GM18505 (cell line): ENCODE measurements at regions not wholly inside any gene's neighbourhood (a gene's known extent, or its start where the extent isn't known, plus 50 kb on each side); places are given as distances from the start of the nearest gene placed in this dataset.

Source experiments
- ATAC-seq: cut with Tn5 transposase; IDR thresholded peaks from one replicate; pipeline ENCODE4 v1.9.1; 2021; ENCODE audit not compliant: unreplicated experiment
- POLR2A ChIP-seq: IDR thresholded peaks from 4 replicates; pipeline ENCODE4 v1.6.1; 2011; ENCODE audit warnings: borderline replicate concordance; ENCODE audit not compliant: insufficient read depth, insufficient read length; ENCODE audit errors: extremely low read depth

- no peak for ATAC-seq
These were observed 264.2 kb downstream of the ZSWIM6 start for GRCh38 chr5:61596265-61596664.

GRCh38 chr5:61597684-61598083 is 265.6 kb downstream of the ZSWIM6 start:
- TF ChIP-seq POLR2A = no peak
- ATAC-seq = no peak

More at GRCh38 chr5:61596265-61596664, 264.2 kb downstream of the ZSWIM6 start:
- TF ChIP-seq POLR2A = no peak

DNA sequence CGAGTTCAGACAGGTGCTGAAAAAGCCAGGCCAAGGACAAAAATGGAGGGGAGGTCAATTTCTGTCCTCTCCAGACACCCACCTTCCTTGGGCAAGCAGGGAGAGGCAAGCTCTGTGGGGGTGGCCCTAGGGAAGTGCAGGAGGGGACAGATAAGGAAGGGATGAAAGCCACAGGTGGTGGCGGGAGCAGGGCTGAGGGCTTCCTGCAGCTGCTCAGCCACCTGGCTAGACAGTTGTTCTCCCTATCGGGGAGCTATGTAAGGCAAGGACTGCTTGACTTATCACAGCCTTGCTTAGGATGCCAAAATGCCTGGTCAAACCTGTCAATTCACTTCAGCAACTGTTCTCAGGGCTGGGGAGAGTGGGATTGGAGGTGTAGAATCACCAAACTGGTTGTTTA is 266.1 kb downstream of the ZSWIM6 start:
- TF ChIP-seq POLR2A = no peak
- no peak for ATAC-seq

GRCh38 chr5:61599370-61600122 is 267.5 kb downstream of the ZSWIM6 start:
- no peak for TF ChIP-seq POLR2A

GRCh38 chr5:61600123-61600444 is 268.0 kb downstream of the ZSWIM6 start:
- TF ChIP-seq POLR2A = no peak
- ATAC-seq = no peak

More at GRCh38 chr5:61599370-61600122, 267.5 kb downstream of the ZSWIM6 start:
- no peak for ATAC-seq

DNA sequence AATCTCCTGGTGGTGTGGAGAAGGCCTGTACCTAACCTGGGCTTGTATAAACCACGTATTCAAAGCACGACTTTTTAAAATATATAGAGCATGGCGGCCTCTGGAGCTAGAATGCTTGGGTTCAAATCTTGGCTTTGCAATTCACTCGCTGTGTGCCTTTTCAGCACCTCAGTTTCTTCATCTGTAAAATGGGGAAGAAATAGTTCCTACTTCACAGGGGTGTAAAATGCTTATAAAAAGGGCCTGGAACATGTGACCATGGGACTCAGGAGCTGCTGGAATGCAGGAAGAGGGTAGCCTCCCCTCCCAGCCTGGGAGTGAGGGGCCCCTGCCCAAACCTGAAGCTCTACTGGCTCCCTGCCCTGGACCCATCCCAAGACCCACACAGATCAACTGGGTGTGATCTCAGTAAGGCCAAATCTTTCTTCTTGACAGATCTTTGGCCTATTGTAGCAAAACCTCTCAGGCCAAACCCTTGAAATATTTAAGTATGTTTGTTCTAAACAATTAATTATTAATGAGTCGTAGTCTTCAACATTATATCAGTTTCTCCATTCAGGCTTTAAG is 269.0 kb downstream of the ZSWIM6 start:
- no peak for ATAC-seq
- TF ChIP-seq POLR2A = no peak

DNA sequence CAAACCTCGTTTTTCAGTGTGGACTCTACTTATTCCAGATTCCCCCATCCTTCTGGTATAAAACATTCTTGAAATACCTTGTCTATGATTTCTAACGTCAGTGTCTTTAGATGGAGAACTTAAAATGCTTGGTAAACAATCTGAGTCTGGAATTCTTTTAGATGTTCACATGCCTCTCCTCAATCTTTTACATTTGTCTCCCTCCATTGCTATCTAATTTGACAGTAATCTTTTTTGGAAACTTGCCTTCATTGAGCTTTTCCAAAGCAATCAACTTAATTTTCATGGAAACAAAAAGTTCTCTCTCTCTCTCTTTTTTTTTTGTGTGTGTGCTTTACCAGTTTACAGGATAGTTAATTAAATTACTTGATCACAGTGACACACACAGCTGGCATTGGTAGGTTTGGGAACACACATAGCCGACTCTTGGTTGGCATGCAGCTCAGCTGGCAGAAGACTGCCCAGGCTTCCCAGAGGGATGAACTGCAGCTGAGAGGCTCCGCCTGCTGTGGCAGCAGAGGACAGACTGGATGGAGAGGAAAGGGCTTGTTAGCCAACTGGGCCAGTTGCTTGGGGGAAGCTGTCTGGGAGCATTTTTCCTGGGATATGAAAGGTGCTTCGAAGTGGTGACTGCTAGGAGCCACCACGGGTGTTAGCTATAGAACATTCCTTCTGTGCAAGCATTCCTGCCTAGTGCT is 271.3 kb downstream of the ZSWIM6 start:
- TF ChIP-seq POLR2A = no peak
- ATAC-seq = no peak

DNA sequence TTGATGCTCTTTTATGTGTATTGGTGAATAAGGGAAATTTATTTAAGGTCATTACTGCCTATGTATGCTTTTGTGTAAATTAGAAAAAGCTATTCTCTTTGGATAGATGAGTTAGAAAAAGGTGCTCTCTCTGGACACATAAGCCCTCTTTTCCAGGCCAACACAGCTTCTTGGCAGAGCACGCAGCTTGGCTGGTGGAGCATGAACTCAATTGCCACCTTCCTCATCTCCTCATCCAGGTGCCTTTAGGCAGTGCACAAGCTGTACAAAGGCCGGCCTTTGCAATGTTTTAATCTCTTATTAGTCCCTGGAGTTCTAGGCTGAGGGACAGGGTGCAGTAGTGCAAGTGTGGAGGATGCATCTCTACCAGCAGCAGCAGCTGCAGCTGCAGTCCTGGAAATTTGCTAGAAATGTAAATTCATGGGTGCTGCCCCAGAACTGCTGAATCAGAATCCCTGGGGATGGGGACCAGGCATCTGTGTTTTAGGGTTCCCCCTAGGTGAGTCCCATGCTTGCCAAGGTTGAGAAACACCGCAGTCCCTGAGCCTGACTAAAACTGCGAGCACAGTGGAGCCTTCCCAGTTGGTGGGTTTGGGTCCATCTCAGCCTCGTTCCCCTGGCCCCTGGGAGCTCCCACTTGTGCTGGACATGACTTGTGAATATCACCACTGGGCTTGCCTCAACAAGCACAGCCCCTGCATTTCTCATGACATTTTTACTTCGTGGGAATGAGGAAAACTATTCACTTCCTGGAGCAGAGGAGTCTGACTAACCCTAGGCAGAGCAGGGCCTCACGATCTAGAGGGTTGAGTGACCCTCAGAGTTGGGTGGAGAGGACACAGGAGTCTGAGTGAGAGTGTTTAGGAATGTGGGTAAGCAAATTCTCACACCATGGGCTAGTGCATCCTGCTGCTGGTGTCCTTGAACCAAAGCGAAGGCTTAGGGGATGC is 272.3 kb downstream of the ZSWIM6 start:
- TF ChIP-seq POLR2A = no peak
- no peak for ATAC-seq

DNA sequence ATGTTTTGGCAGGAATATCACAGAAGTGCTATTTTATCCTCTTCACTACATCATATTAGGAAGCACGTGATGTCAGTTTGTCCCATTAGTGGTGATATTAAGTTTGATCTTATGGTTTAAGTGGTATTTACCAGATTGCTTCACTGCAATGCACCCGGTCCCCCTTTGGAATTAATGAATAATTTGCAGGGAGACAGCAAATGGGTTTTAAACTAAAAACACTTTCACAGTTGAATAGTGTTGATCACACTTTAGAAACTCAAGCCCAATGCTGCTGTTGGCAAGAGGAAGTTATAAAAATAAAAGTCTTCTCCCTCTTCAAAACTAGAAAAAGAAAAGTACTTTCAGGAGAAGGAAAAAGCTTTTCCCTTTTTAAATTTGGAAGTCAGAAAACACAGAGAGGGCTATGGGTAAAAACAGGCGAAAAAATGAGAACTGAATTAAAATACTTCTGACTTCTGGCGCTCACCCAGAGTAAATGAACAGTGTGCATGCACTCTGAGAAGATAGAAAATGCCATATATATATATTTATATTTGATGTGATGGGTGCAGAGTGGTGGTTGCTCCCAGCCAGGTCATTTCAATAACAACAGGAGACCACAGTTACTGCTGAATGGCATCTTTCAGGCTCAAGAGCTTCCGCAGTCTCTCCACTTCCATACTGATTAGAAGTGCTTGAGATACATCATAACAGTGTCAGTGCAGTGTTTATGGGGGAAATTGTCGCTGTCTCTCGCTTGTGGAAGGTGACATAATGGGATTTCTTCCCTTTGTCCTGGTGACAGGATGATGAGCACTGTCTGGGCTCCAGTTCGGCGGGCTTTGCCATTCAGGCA is 278.0 kb downstream of the ZSWIM6 start:
- no peak for TF ChIP-seq POLR2A
- no peak for ATAC-seq

DNA sequence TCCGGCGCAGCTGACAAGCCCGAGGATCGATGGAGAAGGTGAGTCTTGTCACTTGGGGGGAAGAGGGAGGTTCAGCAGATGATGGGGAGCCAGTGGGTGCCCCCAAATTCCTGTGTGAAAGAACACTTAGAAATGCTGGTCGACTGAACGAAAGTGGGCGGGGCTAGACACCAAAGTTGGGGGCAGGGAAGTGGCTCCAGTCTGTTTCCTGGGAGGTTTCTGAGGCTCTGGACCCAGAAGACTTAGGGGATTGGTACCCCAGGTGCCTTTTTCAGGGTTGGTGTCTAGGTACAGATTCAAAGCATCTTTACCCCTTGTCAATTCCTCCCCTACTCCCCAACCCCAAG is 278.6 kb downstream of the ZSWIM6 start:
- no peak for ATAC-seq
- TF ChIP-seq POLR2A = no peak

DNA sequence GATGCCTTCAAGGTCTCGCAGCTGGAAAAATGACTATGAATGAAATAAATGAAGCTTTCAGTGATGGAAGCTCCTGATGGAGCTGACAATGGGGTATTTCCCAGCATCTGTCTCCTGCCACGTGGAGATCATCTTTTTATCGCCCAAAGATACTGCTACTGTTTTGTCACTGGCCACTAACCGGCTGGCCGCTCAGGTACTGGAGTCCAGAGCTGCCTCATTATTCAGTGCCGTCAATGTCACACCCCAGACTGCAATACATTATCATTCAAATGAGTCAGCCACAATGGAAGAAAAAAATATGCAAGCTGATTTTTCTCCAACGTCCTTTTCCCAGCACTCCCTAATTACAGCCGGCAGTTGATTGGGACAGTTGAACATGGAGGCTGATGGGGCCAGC is 280.4 kb downstream of the ZSWIM6 start:
- no peak for ATAC-seq
- no peak for TF ChIP-seq POLR2A

- no peak for ATAC-seq
- TF ChIP-seq POLR2A = no peak
These were observed 281.6 kb downstream of the ZSWIM6 start for GRCh38 chr5:61613679-61614078.
